Endothelial cell of umbilical vein (primary cell): ENCODE measurements at regions not wholly inside any gene's neighbourhood (a gene's known extent, or its start where the extent isn't known, plus 50 kb on each side); places are given as distances from the start of the nearest gene placed in this dataset.

Source experiments
- BruUV-seq: library from RNA; stranded (reverse); fragments of 400-500 nt; replicated peaks from 2 replicates; lab custom pipeline; 2021; lab: Mats Ljungman, UMichigan
- CTCF ChIA-PET: fragments of 300-600, 350-600 bp; sonication (Branson Sonifier 250); formaldehyde crosslinking; loops from one replicate; lab custom pipeline; 2021; ENCODE audit warnings: antibody characterized with exemption, inconsistent platforms; lab: Charles Lee
- POLR2A ChIA-PET: fragments of 300-600, 350-600 bp; sonication (Branson Sonifier 250); formaldehyde crosslinking; loops from one replicate; lab custom pipeline; 2021; ENCODE audit warnings: antibody characterized with exemption, inconsistent platforms; lab: Charles Lee
- DNase-seq: peaks from one replicate; pipeline ENCODE4 v3.0.0-alpha.2; 2011; ENCODE audit warnings: low read depth, low spot score
- FAIRE-seq: peaks from 2 replicates; lab custom pipeline; 2011; peaks lifted over from hg19 to GRCh38; lab: Jason Lieb, UNC
- H2AFZ ChIP-seq: 2 replicates; pipeline ENCODE4 v1.6.0; 2012; ENCODE audit warnings: low read depth, low read length, control low read depth, inconsistent platforms
- H3K27ac ChIP-seq: 2 replicates; pipeline ENCODE4 v1.5.1; 2011; ENCODE audit warnings: low read depth, mild to moderate bottlenecking, control low read depth, low read length, moderate library complexity; ENCODE audit not compliant: insufficient read depth
- H3K27me3 ChIP-seq, 2 experiments: 2 replicates each; pipeline versions ENCODE4 v1.6.0 to v1.6.1; 2011; ENCODE audit warnings: low read length in 2 of 2, mixed read lengths in 1 of 2; ENCODE audit not compliant: control insufficient read depth in 2 of 2, insufficient read depth in 2 of 2
- H3K36me3 ChIP-seq, 2 experiments: 2 replicates in 1 of 2; 3 replicates in 1 of 2; pipeline ENCODE4 v1.5.1; 2011; ENCODE audit warnings: low read length in 2 of 2, mild to moderate bottlenecking in 1 of 2, moderate library complexity in 1 of 2; ENCODE audit not compliant: control insufficient read depth in 2 of 2, insufficient read depth in 2 of 2; ENCODE audit errors: extremely low read depth in 1 of 2
- H3K4me1 ChIP-seq: 3 replicates; pipeline ENCODE4 v1.5.1; 2011; ENCODE audit warnings: mild to moderate bottlenecking, low read length; ENCODE audit not compliant: control insufficient read depth, insufficient read depth; ENCODE audit errors: extremely low read depth
- H3K4me2 ChIP-seq: 2 replicates; pipeline ENCODE4 v1.6.1; 2011; ENCODE audit warnings: low read length, control low read depth, mixed read lengths; ENCODE audit not compliant: insufficient read depth
- H3K4me3 ChIP-seq, 3 experiments: fragments of 200-600 bp in 1 of 3; sonication (generic), shearing (Covaris generic) in 1 of 3; replicated peaks in 1 of 3; 2 replicates each; pipeline ENCODE4 v1.5.1; 2011 to 2016; ENCODE audit warnings: control low read depth in 3 of 3, low read length in 3 of 3, mild to moderate bottlenecking in 2 of 3, inconsistent platforms in 1 of 3, low read depth in 1 of 3, moderate library complexity in 1 of 3; ENCODE audit not compliant: insufficient read depth in 1 of 3
- H3K79me2 ChIP-seq: 2 replicates; pipeline ENCODE4 v1.6.0; 2012; ENCODE audit warnings: low read length, inconsistent platforms; ENCODE audit not compliant: control insufficient read depth, insufficient read depth
- H3K9ac ChIP-seq: replicated peaks from 2 replicates; pipeline ENCODE3; 2011; ENCODE audit warnings: low read length, control low read depth; ENCODE audit not compliant: insufficient read depth; ENCODE audit errors: extremely low read depth
- H3K9me1 ChIP-seq: replicated peaks from 3 replicates; pipeline ENCODE4 v1.6.0; 2011; ENCODE audit warnings: mild to moderate bottlenecking, low read length; ENCODE audit not compliant: control insufficient read depth, insufficient read depth; ENCODE audit errors: extremely low read depth
- H3K9me3 ChIP-seq: replicated peaks from 2 replicates; pipeline ENCODE4 v1.5.1; 2012; ENCODE audit warnings: low read length, inconsistent platforms; ENCODE audit not compliant: control insufficient read depth, insufficient read depth
- H4K20me1 ChIP-seq: replicated peaks from 2 replicates; pipeline ENCODE3; 2011; ENCODE audit warnings: mild to moderate bottlenecking, low read length; ENCODE audit not compliant: control insufficient read depth, insufficient read depth; ENCODE audit errors: extremely low read depth
- CTCF ChIP-seq, 2 donors: IDR thresholded peaks; 1 replicate in 1 of 2; 2 replicates in 1 of 2; pipeline ENCODE4 v1.5.1; 2011; ENCODE audit warnings: low read length in 2 of 2, mild to moderate bottlenecking in 2 of 2, moderate library complexity in 2 of 2, control low read depth in 1 of 2, inconsistent platforms in 1 of 2, low read depth in 1 of 2; ENCODE audit not compliant: insufficient read depth in 1 of 2; ENCODE audit errors: extremely low read depth in 1 of 2
- EZH2 ChIP-seq: IDR thresholded peaks from 2 replicates; pipeline ENCODE4 v1.6.1; 2012; ENCODE audit warnings: borderline replicate concordance, low read depth, mild to moderate bottlenecking, moderate library complexity, low read length, inconsistent platforms; ENCODE audit not compliant: severe bottlenecking
- FOS ChIP-seq: IDR thresholded peaks from 2 replicates; pipeline ENCODE4 v1.6.1; 2011; ENCODE audit warnings: mild to moderate bottlenecking, low read length, moderate library complexity, borderline replicate concordance; ENCODE audit not compliant: insufficient read depth
- GATA2 ChIP-seq: IDR thresholded peaks from 2 replicates; pipeline ENCODE4 v1.7.0; 2011; ENCODE audit warnings: low read depth, mild to moderate bottlenecking, moderate library complexity, mixed read lengths, low read length; ENCODE audit not compliant: insufficient read length, insufficient read depth
- JUN ChIP-seq: IDR thresholded peaks from 2 replicates; pipeline ENCODE4 v1.6.1; 2011; ENCODE audit warnings: borderline replicate concordance, low read depth; ENCODE audit not compliant: insufficient read length, insufficient read depth
- MYC ChIP-seq: IDR thresholded peaks from one replicate; pipeline ENCODE4 v1.6.1; 2011; ENCODE audit warnings: mild to moderate bottlenecking, low read depth, low read length
- POLR2A ChIP-seq: IDR thresholded peaks from 2 replicates; pipeline ENCODE4 v1.6.1; 2012; ENCODE audit warnings: low read depth, mild to moderate bottlenecking, control low read depth, low read length
- POLR2AphosphoS5 ChIP-seq: IDR thresholded peaks from 2 replicates; pipeline ENCODE4 v1.6.1; 2012; ENCODE audit warnings: low read depth, mild to moderate bottlenecking, control low read depth, low read length, moderate library complexity; ENCODE audit not compliant: insufficient read depth
- dilution Hi-C: fragments of 300-500 bp; cut with MboI; formaldehyde crosslinking; loops from one replicate; pipeline ENCODE4 v1.15.0; 2019; ENCODE audit warnings: low sequenced_read_pairs; ENCODE audit not compliant: extremely low pct_ligation_motif_present
- intact Hi-C: fragments of 100-400 bp; cut with micrococcal nuclease; formaldehyde crosslinking; loops from one replicate; pipeline ENCODE4 v1.10.0; 2022
- TF ChIP-seq, protein P1 (sequence below): IDR thresholded peaks from 2 replicates; pipeline ENCODE4 v1.6.1; 2011; ENCODE audit not compliant: insufficient read depth, insufficient read length

GRCh38 chr1:102184477-102184876 is 187.8 kb upstream of the OLFM3 start:
- Histone ChIP-seq H3K4me2 (no peak overlapping the region), H3K79me2 (no peaks in the 10 kb centered on the region), H3K4me1 (no peaks in the 10 kb centered on the region), H3K9ac (no peak overlapping the region), H3K36me3 (no peaks in the 10 kb centered on the region), H4K20me1 (no peaks in the 10 kb centered on the region), H2AFZ (no peak overlapping the region), H3K9me3 (no peaks in the 10 kb centered on the region), H3K9me1 (no peaks in the 10 kb centered on the region), H3K4me3 (no peak overlapping the region), H3K27me3 (no peaks in the 10 kb centered on the region), H3K27ac (no peak overlapping the region)
- ChIA-PET CTCF (no interaction called here), POLR2A (no interaction called here)
- intact Hi-C loops (no loop called here), dilution Hi-C loops (no loop called here)
- no TSS peak for BruUV-seq
- no peak for TF ChIP-seq POLR2AphosphoS5
- TF ChIP-seq POLR2A: no peak
- TF ChIP-seq JUN: no peak
- TF ChIP-seq, protein P1, sequence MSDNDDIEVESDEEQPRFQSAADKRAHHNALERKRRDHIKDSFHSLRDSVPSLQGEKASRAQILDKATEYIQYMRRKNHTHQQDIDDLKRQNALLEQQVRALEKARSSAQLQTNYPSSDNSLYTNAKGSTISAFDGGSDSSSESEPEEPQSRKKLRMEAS: no peak
- TF ChIP-seq FOS: no peak
- no peak for TF ChIP-seq GATA2
- no peak for TF ChIP-seq CTCF (IDR thresholded peaks at IDR 0.05; ENCODE audit: extremely low read depth in 1 of 2, insufficient read depth in 1 of 2, low read depth in 1 of 2, low read length in 2 of 2)
- TF ChIP-seq EZH2: no peak
- TF ChIP-seq MYC: no peak
- no peak for FAIRE-seq
- DNase-seq: no peak
